Epithelial cell of proximal tubule (primary cell): ENCODE measurements at regions not wholly inside any gene's neighbourhood (a gene's known extent, or its start where the extent isn't known, plus 50 kb on each side); places are given as distances from the start of the nearest gene placed in this dataset.
"Not testable (repeated sequence)": the region's sequence is repeated elsewhere in the genome, so short reads cannot be mapped to it uniquely, and the experiment has no call there.

Source experiments
- DNase-seq: peaks from one replicate; pipeline ENCODE4 v3.0.0-alpha.2; 2011; ENCODE audit warnings: low read depth
- H3K4me3 ChIP-seq: 2 replicates; pipeline ENCODE4 v1.5.1; 2011; ENCODE audit warnings: low read depth, mild to moderate bottlenecking, low read length
- TF ChIP-seq, protein P1 (sequence below): conservative IDR thresholded peaks from 2 replicates; pipeline ENCODE4 v1.5.1; 2012; ENCODE audit warnings: low read depth, mild to moderate bottlenecking, low read length

DNA sequence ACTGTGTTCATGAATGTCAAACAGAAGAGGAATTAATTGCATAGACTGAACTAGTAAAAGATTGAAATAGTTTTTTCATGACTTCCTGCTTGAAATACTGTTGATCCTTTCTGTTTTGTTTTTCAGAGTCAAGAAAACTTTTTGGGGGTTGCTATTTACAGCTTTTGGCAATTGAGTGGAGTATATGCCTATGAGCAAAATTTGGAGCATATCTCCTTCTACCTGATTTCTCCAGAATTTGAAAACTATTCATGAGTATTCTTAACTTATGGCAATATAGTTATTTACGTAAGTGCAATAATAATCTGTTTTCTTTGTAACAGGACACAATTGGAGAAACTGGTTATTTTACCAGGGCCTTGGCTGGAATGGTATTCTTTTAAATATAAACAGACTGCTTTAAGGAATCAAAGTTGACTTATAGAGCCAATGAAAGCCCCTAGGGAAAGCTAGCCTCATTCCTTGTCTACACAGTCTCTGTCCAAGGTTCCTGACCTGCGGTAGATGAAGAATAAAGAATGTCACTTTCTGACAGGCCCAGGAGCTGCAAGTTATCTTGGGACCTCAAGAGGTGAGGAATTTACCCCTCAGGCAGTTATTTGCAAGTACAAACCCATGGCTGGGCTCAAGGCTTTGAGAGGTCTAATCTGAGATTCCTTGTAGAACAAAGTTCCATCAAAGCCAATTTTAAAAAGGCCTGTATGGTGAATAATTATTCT, 193.5 kb upstream of the NDUFV2 start:
- no peak overlapping the region for H3K4me3 ChIP-seq
- TF ChIP-seq, protein P1, sequence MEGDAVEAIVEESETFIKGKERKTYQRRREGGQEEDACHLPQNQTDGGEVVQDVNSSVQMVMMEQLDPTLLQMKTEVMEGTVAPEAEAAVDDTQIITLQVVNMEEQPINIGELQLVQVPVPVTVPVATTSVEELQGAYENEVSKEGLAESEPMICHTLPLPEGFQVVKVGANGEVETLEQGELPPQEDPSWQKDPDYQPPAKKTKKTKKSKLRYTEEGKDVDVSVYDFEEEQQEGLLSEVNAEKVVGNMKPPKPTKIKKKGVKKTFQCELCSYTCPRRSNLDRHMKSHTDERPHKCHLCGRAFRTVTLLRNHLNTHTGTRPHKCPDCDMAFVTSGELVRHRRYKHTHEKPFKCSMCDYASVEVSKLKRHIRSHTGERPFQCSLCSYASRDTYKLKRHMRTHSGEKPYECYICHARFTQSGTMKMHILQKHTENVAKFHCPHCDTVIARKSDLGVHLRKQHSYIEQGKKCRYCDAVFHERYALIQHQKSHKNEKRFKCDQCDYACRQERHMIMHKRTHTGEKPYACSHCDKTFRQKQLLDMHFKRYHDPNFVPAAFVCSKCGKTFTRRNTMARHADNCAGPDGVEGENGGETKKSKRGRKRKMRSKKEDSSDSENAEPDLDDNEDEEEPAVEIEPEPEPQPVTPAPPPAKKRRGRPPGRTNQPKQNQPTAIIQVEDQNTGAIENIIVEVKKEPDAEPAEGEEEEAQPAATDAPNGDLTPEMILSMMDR: no peak
- DNase-seq: no peak

DNA sequence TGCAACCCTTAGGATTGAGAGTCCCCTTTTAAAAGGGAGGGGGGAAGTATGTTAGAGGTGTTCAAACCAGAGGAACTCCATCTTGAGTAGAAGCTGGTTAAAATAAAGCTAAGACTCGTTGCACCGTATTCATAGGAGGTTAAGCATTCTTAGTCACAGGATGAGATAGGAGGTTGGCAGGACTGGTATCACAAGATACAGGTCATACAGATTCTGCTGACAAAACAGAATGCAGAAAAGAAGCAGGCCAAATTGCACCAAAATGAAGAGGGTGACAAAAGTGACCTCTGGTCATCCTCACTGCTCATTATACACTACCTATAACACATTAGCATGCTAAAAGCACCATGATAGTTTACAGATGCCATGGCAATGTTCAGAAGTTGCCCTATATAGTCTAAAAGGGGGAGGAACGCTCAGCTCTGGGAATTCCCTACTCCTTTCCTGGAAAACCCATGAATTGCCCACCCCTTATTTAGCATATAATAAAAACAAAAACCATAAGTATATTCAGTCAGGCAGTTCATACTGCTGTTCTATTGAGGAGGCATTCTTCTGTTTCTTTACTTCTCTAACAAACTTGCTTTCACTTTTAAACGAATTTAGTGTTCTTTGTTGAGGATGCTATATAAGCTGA, 192.2 kb upstream of the NDUFV2 start:
- no peak for DNase-seq
- TF ChIP-seq, protein P1: no peak
- no peak overlapping the region for H3K4me3 ChIP-seq

DNA sequence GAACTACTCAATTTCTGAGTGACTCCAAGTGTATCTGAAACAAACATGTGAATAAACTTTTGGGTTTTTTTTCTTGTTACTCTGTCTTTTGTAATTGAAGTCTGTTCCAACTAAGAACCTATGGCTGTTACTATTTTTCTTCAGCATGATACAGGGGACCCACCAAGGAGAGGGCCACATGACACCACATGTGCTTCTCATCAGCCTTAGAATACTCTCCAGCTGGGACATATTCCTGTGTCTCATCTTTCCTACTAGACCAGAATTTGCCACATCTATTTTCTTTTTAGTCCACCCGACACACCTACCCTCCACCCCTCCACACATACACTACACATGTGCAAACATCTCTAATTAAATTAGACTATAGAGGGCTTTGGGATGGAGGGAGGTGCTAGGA, 191.7 kb upstream of the NDUFV2 start:
- no peak overlapping the region for H3K4me3 ChIP-seq
- TF ChIP-seq, protein P1: no peak
- no peak for DNase-seq

DNA sequence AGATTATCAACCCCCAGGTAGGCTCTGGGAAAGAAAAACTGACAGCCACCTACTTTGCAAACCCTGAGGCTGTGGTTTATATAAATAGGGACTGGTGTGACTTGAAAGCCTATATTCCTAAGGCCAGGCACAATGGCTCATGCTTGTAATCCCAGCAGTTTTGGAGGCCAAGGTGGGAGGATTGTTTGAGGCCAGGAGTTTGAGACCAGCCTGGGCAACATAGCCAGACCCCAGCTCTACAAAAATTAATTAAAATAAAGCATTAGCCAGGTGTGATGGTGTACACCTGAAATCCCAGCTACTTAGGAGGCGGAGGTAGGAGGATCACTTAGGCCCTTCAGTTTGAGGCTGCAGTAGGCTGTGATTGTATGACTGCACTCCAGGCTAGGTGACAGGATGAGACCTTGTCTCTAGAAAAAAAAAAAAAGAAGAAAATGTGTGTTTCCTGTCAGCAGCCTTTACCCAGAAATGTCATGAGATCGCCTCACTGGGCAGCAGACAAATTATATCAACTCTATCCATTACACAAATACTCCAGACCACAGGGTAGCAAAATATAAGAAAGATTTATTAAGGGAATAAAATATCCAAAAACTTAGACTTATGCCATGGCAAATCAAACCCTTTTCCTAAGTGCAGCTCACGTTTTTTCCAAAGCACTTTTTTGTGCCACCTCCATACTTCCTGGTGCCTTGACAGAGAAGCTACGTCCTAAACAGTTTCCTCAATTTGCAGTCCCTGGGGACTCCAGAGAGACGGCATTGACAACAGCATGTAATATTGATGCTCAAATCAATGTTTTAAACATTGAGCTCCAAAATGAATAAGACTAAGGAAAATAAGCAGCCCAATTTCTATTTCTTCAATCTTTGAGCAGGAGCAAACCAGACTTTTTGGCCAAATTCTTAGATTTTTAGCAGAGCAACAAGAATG, 190.8 kb upstream of the NDUFV2 start:
- DNase-seq: no peak
- no peak overlapping the region for H3K4me3 ChIP-seq
- TF ChIP-seq, protein P1: no peak

DNA sequence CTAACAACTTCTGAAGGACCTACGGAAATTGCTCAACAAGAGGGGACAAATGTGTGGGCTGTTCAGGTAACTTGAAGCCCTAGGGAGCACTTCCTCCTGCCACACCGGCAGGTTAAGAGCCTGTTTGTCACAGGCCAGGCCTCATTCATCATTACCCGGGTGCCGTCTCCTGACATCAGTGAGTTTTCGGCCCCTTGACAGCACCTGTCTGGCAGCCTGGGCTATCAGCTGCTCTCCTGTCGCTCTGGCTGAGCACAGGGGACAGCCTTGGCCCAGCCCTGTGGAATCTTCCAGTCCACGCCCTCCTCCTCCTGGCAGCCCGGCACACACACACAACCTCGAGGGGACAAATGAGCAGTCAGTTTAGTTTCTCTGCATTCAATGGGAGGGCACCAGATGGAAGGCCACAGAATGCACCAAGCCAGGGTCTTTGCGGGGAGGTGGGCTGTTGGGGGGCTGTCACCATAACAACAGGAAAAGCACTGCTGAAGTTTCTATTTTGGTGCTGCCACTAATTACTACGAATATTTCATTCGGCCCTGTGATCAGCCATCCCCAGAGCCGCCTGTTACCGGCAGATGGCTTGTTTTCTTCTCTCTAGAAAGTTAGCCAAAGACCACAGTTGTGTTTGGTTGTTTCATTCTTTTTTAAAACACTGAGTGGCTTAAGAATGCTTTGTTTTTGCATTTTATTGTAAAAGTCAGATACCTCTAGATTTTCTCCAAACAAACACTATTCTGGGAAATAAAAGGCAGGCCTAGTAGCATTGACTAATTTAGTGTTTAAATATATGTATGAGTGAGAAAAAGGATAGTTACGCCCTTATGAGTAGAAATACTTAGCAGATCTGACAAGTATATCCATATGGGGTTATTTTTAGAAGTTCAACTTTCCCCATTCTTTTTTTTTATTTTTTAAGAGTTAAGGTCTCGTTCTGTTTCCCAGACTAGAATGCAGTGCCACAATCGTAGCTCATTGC, 189.9 kb upstream of the NDUFV2 start:
- H3K4me3 ChIP-seq: no peak overlapping the region
- TF ChIP-seq, protein P1: no peak
- no peak for DNase-seq

DNA sequence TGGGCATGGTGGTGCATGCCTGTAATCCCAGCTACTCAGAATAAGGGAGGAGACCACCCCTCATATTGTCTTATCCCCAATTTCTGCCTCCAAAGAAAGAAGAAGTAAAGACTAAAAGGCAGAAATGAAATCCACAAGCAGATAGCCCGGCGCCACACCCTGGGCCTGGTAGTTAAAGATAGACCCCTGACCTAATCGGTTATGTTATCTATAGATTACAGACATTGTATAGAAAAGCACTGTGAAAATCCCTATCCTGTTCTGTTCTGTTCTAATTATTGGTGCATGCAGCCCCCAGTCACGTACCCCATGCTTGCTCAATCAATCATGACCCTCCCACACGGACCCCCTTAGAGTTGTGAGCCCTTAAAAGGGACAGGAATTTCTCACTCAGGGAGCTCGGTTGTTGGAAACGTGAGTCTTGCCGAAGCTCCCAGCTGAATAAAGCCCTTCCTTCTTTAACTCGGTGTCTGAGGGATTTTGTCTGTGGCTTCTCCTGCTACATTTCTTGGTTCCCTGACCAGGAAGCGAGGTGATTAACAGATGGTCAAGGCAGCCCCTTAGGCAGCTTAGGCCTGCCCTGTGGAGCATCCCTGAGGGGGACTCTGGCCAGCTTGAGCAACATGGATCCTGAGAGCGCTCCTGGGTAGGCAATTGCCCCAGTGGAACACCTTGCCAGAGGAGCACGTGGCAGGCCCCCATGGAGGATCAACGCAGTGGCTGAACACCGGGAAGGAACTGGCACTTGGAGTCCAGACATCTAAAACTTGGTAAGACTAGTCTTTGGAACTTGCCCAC, 188.7 kb upstream of the NDUFV2 start:
- not testable (repeated sequence) for DNase-seq, H3K4me3 ChIP-seq

DNA sequence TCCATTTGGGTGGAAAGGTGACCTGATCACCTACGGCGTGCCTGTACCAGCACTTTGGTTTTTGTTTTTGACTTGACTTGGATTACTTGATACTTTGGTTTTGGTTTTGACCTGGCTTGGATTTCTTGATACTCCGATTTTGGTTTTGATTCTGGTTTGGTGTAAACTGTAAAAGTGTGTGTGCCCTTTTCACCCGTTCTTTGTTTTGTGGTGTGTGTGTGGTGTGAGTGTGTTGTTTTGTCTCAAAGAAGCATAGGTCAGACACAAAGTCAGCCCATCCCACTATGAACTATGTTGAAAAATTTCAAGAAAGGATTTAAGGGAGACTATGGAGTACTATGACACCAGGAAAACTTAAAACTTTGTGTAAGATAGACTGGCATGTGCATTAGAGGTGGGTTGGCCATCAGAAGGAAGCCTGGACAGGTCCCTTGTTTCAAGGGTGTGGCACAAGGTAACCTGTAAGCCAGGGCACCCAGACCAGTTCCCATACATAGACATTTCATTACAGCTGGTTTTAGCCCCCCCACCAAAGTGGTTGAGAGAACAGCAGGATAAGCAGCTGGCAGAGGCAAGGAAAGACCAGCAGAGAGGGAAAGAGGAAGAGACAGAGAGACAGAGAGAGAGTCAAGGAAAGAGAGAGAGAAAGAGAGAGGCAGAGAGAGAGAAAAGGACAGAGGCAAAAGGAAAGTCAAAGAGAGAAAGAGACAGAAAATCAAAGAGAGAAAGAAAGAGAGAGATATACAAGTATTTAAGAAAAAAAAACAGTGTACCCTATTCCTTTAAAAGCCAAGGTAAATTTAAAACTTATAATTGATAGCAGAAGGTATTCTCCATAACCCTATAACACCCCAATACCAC, 187.9 kb upstream of the NDUFV2 start:
- not testable (repeated sequence) for DNase-seq, H3K4me3 ChIP-seq
